ACHN (cell line): ENCODE measurements at regions not wholly inside any gene's neighbourhood (a gene's known extent, or its start where the extent isn't known, plus 50 kb on each side); places are given as distances from the start of the nearest gene placed in this dataset.

ENCODE experiments used
- DNase-seq: peaks from one replicate; pipeline ENCODE4 v3.0.0-alpha.2; 2015
- in situ Hi-C: cut with HindIII; loops from 2 replicates; pipeline ENCODE4 v1.10.0; 2017; ENCODE audit warnings: low sequenced_read_pairs, low pct_ligation_motif_present, low pct_unique_long_range_greater_than_20kb

DNA sequence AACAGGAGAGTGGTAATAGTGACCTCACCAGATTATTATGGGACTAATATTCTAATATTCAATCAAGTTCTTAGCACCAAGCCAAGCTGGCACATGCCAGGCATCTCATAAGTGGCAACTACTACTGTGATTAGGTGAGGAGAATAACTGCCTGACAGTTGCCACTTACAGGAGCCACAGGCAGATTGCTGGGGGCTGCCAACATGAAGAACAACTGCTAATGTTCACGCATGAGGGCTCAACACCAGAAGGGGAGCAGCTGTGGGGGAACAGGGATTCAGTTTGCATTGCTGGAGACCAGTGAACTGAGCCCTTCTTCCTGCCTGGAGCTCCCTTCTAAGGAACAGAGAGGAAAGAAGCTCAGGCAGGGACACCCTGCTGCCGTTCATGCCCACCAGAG lies 504.5 kb downstream of the FOXO1 start:
- peak; percentile 9 for DNase-seq
- in situ Hi-C loops, result no loop called here

DNA sequence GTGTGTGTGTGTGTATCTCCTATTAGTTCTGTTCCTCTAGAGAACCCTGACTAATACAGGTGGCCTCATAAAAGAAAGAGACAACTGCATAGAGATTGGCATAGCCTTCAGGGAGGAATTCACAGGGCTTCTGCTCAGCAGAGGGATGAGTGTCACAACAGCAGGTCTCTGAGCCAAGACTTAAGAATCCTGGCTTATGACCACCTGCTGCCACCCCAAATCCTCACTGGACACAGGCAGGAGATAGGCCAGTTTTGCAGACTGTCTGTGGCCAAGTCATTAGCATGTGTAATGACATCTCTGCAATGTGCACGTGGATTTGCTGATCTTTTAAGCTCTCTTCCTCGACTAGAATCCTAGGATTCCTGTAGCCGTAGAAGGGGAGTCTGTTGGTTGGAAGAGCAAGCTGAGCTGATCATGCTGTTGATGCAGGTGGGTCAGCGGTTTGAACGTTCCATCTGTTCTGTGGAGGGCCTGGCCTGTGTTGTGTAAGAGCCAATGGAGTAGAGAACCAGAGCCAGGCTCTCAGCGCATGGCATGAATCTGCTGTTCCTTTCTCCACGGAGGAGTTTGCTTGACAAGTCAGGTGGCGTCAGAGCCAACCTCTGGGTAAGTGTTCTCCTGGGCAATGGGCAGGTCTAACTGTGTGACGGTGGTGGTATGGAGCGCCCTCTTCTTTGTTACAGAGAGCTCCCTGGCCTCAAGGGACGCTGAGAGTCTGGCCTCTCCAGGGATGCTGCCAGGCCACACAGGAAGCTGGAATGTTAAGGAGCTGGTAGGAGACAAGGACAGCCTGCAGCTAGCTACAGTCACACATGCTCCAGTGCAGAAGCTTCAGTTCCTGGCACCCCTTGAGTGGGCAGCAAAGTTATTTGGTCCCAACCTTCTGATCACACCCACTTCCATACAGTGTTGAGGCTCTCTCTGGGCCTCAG lies 503.1 kb downstream of the FOXO1 start:
- no peak for DNase-seq
- in situ Hi-C loops, result no loop called here

- in situ Hi-C loops, result no loop called here
- DNase-seq, result peak; percentile 56
Measured at GRCh38 chr13:40164133-40164532, 502.3 kb downstream of the FOXO1 start.

- in situ Hi-C loops, result no loop called here
- DNase-seq, result no peak
Measured at GRCh38 chr13:40165316-40165932, 501.0 kb downstream of the FOXO1 start.

DNA sequence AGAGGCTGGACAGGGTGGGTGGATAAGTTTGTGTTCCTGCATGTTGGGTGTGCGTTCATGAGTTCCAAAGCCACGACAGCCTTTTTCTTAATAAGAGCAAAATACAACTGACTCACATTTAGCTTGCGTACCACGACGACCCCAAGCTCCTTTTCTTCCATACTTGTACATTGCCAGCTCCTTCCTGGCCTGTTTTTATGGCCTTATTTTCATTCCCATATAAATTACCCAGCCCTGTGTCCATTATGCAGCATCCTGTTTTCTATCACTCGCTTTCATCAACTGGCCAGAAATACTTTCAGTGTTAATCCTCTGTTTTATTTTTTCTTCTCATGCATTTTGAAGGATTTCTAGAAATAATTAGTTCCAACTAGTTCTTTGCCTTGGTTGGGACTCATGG lies 499.1 kb downstream of the FOXO1 start:
- in situ Hi-C loops, result no loop called here
- DNase-seq, result no peak

GRCh38 chr13:40168425-40169166 lies 497.8 kb downstream of the FOXO1 start:
- in situ Hi-C loops, result no loop called here
- DNase-seq, result no peak

GRCh38 chr13:40169476-40169875 lies 497.0 kb downstream of the FOXO1 start:
- DNase-seq, result no peak
- in situ Hi-C loops, result no loop called here

DNA sequence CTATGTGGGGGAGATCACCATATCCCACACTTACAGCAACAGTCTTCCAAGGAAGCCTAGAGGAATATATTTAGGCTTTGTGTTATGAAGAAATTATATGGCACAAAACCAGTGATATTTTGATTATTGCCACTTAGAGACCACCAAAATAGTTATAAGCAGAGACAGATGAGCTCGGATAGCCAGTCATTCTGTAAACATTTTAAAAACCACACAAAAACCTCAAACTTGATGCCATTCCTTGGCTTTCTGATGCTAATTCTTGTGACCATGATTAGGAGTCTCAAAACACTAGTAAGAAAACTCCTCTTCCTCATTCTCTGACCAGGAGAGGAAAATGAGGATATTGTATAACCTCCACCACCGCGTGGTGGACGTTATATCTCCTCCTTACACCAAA lies 496.4 kb downstream of the FOXO1 start:
- in situ Hi-C loops, result no loop called here
- no peak for DNase-seq

DNA sequence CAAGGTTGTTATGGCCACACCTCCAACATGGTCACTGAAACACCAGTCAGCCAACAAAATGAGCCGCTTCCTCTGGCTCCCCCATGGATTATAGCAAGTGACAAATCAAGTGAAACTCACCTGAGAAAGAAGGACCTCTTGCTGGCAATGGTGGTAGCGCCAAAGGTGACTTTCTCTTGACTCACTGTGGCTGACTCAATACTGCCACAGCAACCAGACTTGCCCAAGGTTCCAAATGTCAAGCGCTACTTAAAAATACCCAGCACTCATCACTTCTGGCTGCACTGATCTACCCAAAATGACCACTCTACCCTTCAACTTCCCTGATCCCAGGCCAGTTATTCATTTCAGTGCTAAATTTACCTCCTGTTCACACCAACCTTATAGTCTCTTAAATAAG lies 495.5 kb downstream of the FOXO1 start:
- DNase-seq, result no peak
- in situ Hi-C loops, result no loop called here

GRCh38 chr13:40171566-40171965 lies 494.9 kb downstream of the FOXO1 start:
- no peak for DNase-seq
- in situ Hi-C loops, result no loop called here

- DNase-seq, result no peak
- in situ Hi-C loops, result no loop called here
Measured at GRCh38 chr13:40172149-40172591, 494.3 kb downstream of the FOXO1 start.

- DNase-seq, result no peak
- in situ Hi-C loops, result no loop called here
Measured at GRCh38 chr13:40172878-40173277, 493.6 kb downstream of the FOXO1 start.

- DNase-seq, result no peak
- in situ Hi-C loops, result no loop called here
Measured at GRCh38 chr13:40175639-40176038, 490.8 kb downstream of the FOXO1 start.

DNA sequence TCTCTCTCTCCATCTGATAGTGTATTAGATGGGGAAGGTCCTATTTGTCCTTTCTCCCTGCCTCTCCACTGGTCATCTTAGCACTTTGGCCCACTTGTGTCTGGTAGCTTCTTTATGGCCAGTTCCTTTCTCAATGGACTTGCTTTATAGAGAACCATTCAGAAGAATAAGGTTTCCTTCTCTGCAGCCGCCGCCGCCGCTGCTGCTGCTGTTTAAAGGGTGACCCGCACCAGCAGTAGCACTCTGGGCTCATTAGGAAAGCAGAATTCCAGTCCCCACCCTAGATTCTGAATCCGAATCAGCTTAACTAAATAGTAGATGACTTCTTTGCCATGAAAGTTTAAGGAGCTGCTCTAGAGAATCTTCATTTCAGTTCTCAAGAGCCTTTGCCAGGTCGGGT lies 490.2 kb downstream of the FOXO1 start:
- no peak for DNase-seq

DNA sequence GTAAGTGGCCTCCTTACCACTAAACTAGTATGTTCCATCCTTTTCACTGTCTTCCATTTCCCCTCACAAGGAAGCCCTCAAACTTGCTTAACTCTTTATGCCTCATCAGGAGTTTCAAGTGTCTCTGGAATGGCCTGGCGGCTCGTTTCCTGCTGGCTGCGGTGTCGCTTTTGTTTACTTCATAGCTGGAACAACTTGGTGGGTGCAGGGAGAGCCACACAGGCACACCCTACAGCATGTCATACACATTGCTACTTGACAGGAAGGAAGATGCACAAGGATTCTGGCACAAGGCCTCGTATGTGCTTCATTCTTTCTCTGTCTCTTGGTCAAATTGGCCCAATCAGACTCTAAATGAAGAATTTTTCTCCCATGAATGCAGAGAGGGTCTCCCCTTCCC lies 488.3 kb downstream of the FOXO1 start:
- DNase-seq, result no peak
- in situ Hi-C loops, result no loop called here

More for the DNA sequence above, 490.2 kb downstream of the FOXO1 start:
- in situ Hi-C loops, result no loop called here

GRCh38 chr13:40179445-40180281 lies 486.8 kb downstream of the FOXO1 start:
- in situ Hi-C loops, result no loop called here
- no peak for DNase-seq

GRCh38 chr13:40180776-40181175 lies 485.7 kb downstream of the FOXO1 start:
- in situ Hi-C loops, result no loop called here
- DNase-seq, result no peak

GRCh38 chr13:40181203-40181845 lies 485.1 kb downstream of the FOXO1 start:
- in situ Hi-C loops, result no loop called here
- no peak for DNase-seq
